ENCODE measurements at regions not wholly inside any gene's neighbourhood (a gene's known extent, or its start where the extent isn't known, plus 50 kb on each side); places are given as distances from the start of the nearest gene placed in this dataset.

- Histone ChIP-seq H2BK5ac (ENCODE audit: low read depth, low read length, poor library complexity) (no peak overlapping the region), H3K4me2 (ENCODE audit: low read length) (no peak overlapping the region), H3K4me3 (ENCODE audit: low read depth, low read length) (no peak overlapping the region), H3K79me2 (ENCODE audit: control insufficient read depth, insufficient read depth, low read length, poor library complexity) (no peaks in the 10 kb centered on the region), H4K91ac (ENCODE audit: low read depth, low read length) (no peak overlapping the region), H2BK12ac (ENCODE audit: low read length) (no peak overlapping the region), H3K36me3 (ENCODE audit: control insufficient read depth in 1 of 2, insufficient read depth in 2 of 2, low read length in 2 of 2) (no peaks in the 10 kb centered on the region), H2AK5ac (ENCODE audit: low read length) (no peak overlapping the region), H3K4ac (ENCODE audit: low read depth, low read length) (no peak overlapping the region), H3K23ac (ENCODE audit: low read length) (no peak overlapping the region), H3K27ac (ENCODE audit: low read depth, low read length) (no peak overlapping the region), H3K14ac (ENCODE audit: low read length) (no peak overlapping the region), H4K8ac (ENCODE audit: low read depth, low read length) (no peak overlapping the region), H3K9me3 (ENCODE audit: insufficient read depth, low read depth, low read length) (peaks cover 2% of the 10 kb centered on the region), H2BK120ac (ENCODE audit: insufficient read depth, low read length, poor library complexity) (no peak overlapping the region), H3K79me1 (ENCODE audit: low read length) (no peaks in the 10 kb centered on the region), H3K9ac (ENCODE audit: low read length) (no peak overlapping the region), H3K18ac (ENCODE audit: low read length) (no peak overlapping the region), H2AFZ (ENCODE audit: insufficient read depth, low read length, poor library complexity) (no peak overlapping the region), H3K4me1 (ENCODE audit: control insufficient read depth in 1 of 2, insufficient read depth in 2 of 2, low read length in 2 of 2) (no peaks in the 10 kb centered on the region), H3K27me3 (ENCODE audit: insufficient read depth, low read length) (no peaks in the 10 kb centered on the region), H4K12ac (ENCODE audit: low read depth, low read length) (no peak overlapping the region)
- no peak for DNase-seq
- no CpG with 5 or more reads among the region's 2 CpGs for WGBS (ENCODE audit: extremely low coverage, insufficient coverage, insufficient read length)
Measured at GRCh38 chr12:93944911-93945310, 203.5 kb upstream of the PLXNC1 start.

- Histone ChIP-seq H2BK5ac (ENCODE audit: low read depth, low read length, poor library complexity) (no peak overlapping the region), H4K12ac (ENCODE audit: low read depth, low read length) (no peak overlapping the region), H2AK5ac (ENCODE audit: low read length) (no peak overlapping the region), H3K9me3 (ENCODE audit: insufficient read depth, low read depth, low read length) (peaks cover 2% of the 10 kb centered on the region), H3K27me3 (ENCODE audit: insufficient read depth, low read length) (no peaks in the 10 kb centered on the region), H2BK12ac (ENCODE audit: low read length) (no peak overlapping the region), H3K14ac (ENCODE audit: low read length) (no peak overlapping the region), H2BK120ac (ENCODE audit: insufficient read depth, low read length, poor library complexity) (no peak overlapping the region), H3K18ac (ENCODE audit: low read length) (no peak overlapping the region), H3K4me1 (ENCODE audit: control insufficient read depth in 1 of 2, insufficient read depth in 2 of 2, low read length in 2 of 2) (no peaks in the 10 kb centered on the region), H2AFZ (ENCODE audit: insufficient read depth, low read length, poor library complexity) (no peak overlapping the region), H4K8ac (ENCODE audit: low read depth, low read length) (no peak overlapping the region), H3K4ac (ENCODE audit: low read depth, low read length) (no peak overlapping the region), H3K4me2 (ENCODE audit: low read length) (no peak overlapping the region), H3K36me3 (ENCODE audit: control insufficient read depth in 1 of 2, insufficient read depth in 2 of 2, low read length in 2 of 2) (no peaks in the 10 kb centered on the region), H3K79me1 (ENCODE audit: low read length) (no peaks in the 10 kb centered on the region), H3K79me2 (ENCODE audit: control insufficient read depth, insufficient read depth, low read length, poor library complexity) (no peaks in the 10 kb centered on the region), H3K4me3 (ENCODE audit: low read depth, low read length) (no peak overlapping the region), H4K91ac (ENCODE audit: low read depth, low read length) (no peak overlapping the region), H3K9ac (ENCODE audit: low read length) (no peak overlapping the region), H3K23ac (ENCODE audit: low read length) (no peak overlapping the region), H3K27ac (ENCODE audit: low read depth, low read length) (no peak overlapping the region)
- no peak for DNase-seq
- no CpG with 5 or more reads among the region's 2 CpGs for WGBS (ENCODE audit: extremely low coverage, insufficient coverage, insufficient read length)
Measured at GRCh38 chr12:93946542-93947150, 201.7 kb upstream of the PLXNC1 start.

- Histone ChIP-seq H4K91ac (ENCODE audit: low read depth, low read length) (no peak overlapping the region), H3K36me3 (ENCODE audit: control insufficient read depth in 1 of 2, insufficient read depth in 2 of 2, low read length in 2 of 2) (no peaks in the 10 kb centered on the region), H3K79me1 (ENCODE audit: low read length) (no peaks in the 10 kb centered on the region), H2BK5ac (ENCODE audit: low read depth, low read length, poor library complexity) (no peak overlapping the region), H3K18ac (ENCODE audit: low read length) (no peak overlapping the region), H3K23ac (ENCODE audit: low read length) (no peak overlapping the region), H3K4ac (ENCODE audit: low read depth, low read length) (no peak overlapping the region), H3K27me3 (ENCODE audit: insufficient read depth, low read length) (no peaks in the 10 kb centered on the region), H3K4me2 (ENCODE audit: low read length) (no peak overlapping the region), H4K8ac (ENCODE audit: low read depth, low read length) (no peak overlapping the region), H2AFZ (ENCODE audit: insufficient read depth, low read length, poor library complexity) (no peak overlapping the region), H2BK120ac (ENCODE audit: insufficient read depth, low read length, poor library complexity) (no peak overlapping the region), H3K27ac (ENCODE audit: low read depth, low read length) (no peak overlapping the region), H3K79me2 (ENCODE audit: control insufficient read depth, insufficient read depth, low read length, poor library complexity) (no peaks in the 10 kb centered on the region), H2BK12ac (ENCODE audit: low read length) (no peak overlapping the region), H4K12ac (ENCODE audit: low read depth, low read length) (no peak overlapping the region), H2AK5ac (ENCODE audit: low read length) (no peak overlapping the region), H3K4me3 (ENCODE audit: low read depth, low read length) (no peak overlapping the region), H3K9ac (ENCODE audit: low read length) (no peak overlapping the region), H3K9me3 (ENCODE audit: insufficient read depth, low read depth, low read length) (peaks cover 2% of the 10 kb centered on the region), H3K14ac (ENCODE audit: low read length) (no peak overlapping the region), H3K4me1 (ENCODE audit: control insufficient read depth in 1 of 2, insufficient read depth in 2 of 2, low read length in 2 of 2) (no peaks in the 10 kb centered on the region)
- no CpG with 5 or more reads among the region's 3 CpGs for WGBS (ENCODE audit: extremely low coverage, insufficient coverage, insufficient read length)
- DNase-seq = no peak
Measured at GRCh38 chr12:93947486-93947885, 200.9 kb upstream of the PLXNC1 start.

DNA sequence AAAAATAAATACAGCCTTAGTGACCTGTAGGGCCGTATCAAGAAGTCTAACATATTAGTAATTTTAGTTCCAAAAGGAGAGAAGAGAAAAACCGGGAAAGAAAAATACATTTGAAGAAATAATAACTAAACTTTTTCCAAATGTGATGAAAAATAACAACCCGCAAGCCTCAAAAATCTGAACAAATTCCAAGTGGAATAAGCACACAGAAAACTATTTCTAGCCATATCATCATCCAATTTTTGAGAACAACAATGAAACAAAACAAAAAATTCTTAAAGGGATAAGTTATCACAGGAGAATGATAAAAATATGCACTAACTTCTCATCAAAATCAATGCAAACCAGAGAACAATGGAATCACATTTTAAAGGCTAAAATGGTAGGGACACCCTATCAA, 198.1 kb upstream of the PLXNC1 start:
- Histone ChIP-seq H3K9me3 (ENCODE audit: insufficient read depth, low read depth, low read length) (no peaks in the 10 kb centered on the region), H4K91ac (ENCODE audit: low read depth, low read length) (no peak overlapping the region), H4K12ac (ENCODE audit: low read depth, low read length) (no peak overlapping the region), H3K4me2 (ENCODE audit: low read length) (no peak overlapping the region), H3K4ac (ENCODE audit: low read depth, low read length) (no peak overlapping the region), H3K27me3 (ENCODE audit: insufficient read depth, low read length) (no peaks in the 10 kb centered on the region), H2BK12ac (ENCODE audit: low read length) (no peak overlapping the region), H3K79me2 (ENCODE audit: control insufficient read depth, insufficient read depth, low read length, poor library complexity) (no peaks in the 10 kb centered on the region), H3K4me3 (ENCODE audit: low read depth, low read length) (no peak overlapping the region), H3K4me1 (ENCODE audit: control insufficient read depth in 1 of 2, insufficient read depth in 2 of 2, low read length in 2 of 2) (no peaks in the 10 kb centered on the region), H3K18ac (ENCODE audit: low read length) (no peak overlapping the region), H3K14ac (ENCODE audit: low read length) (no peak overlapping the region), H2AK5ac (ENCODE audit: low read length) (no peak overlapping the region), H3K79me1 (ENCODE audit: low read length) (no peaks in the 10 kb centered on the region), H3K27ac (ENCODE audit: low read depth, low read length) (no peak overlapping the region), H2BK5ac (ENCODE audit: low read depth, low read length, poor library complexity) (no peak overlapping the region), H3K23ac (ENCODE audit: low read length) (no peak overlapping the region), H2BK120ac (ENCODE audit: insufficient read depth, low read length, poor library complexity) (no peak overlapping the region), H3K36me3 (ENCODE audit: control insufficient read depth in 1 of 2, insufficient read depth in 2 of 2, low read length in 2 of 2) (no peaks in the 10 kb centered on the region), H3K9ac (ENCODE audit: low read length) (no peak overlapping the region), H4K8ac (ENCODE audit: low read depth, low read length) (no peak overlapping the region), H2AFZ (ENCODE audit: insufficient read depth, low read length, poor library complexity) (no peak overlapping the region)
- no peak for DNase-seq
- whole genome bisulfite sequencing (ENCODE audit: extremely low coverage, insufficient coverage, insufficient read length) = no CpG with 5 or more reads among the region's 3 CpGs
